SU-DHL-6 (cell line): ENCODE measurements at regions not wholly inside any gene's neighbourhood (a gene's known extent, or its start where the extent isn't known, plus 50 kb on each side); places are given as distances from the start of the nearest gene placed in this dataset.

Experiments
- EZH2phosphoT487 ChIP-seq: fragments of 200-600 bp; sonication (generic), shearing (Covaris generic); conservative IDR thresholded peaks from 2 replicates; pipeline ENCODE4 v1.6.1; 2018; ENCODE audit warnings: mild to moderate bottlenecking, antibody characterized with exemption, low read length, moderate library complexity, mixed read lengths
- TF ChIP-seq, protein P1 (sequence below): fragments of 200-600 bp; sonication (generic); IDR thresholded peaks from one replicate; pipeline ENCODE4 v1.5.1; 2017; ENCODE audit warnings: antibody characterized with exemption, mild to moderate bottlenecking, low read length, moderate library complexity; ENCODE audit not compliant: insufficient read depth, poor library complexity, severe bottlenecking

DNA sequence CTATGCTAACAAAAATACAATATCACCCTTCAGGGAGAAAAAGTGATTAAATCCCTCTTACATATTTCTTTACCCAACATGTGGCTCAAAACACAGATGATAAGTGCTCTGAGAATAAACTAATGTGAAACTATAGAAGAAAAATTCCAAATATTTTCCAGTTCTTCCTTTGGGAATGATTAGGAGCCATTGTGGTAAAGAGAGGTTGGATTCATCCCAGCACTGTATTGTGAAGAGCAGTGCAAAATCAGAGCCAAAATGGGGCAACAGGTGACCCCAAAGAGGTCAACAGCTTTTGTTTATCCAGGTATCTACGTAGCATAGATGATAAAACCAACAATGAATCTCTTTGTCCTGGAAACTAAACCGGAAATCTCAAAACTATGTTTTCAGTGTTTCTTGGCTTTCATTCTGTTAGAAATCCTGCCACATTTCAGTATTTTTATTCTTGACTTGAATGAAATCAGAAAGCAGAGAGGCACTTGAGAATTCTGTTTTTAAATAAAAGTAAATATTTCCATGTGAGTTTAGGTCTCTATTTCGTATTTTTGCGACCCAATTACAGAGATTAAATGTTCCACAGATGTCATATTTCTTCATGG lies 120.4 kb upstream of the FST start:
- TF ChIP-seq, protein P1, sequence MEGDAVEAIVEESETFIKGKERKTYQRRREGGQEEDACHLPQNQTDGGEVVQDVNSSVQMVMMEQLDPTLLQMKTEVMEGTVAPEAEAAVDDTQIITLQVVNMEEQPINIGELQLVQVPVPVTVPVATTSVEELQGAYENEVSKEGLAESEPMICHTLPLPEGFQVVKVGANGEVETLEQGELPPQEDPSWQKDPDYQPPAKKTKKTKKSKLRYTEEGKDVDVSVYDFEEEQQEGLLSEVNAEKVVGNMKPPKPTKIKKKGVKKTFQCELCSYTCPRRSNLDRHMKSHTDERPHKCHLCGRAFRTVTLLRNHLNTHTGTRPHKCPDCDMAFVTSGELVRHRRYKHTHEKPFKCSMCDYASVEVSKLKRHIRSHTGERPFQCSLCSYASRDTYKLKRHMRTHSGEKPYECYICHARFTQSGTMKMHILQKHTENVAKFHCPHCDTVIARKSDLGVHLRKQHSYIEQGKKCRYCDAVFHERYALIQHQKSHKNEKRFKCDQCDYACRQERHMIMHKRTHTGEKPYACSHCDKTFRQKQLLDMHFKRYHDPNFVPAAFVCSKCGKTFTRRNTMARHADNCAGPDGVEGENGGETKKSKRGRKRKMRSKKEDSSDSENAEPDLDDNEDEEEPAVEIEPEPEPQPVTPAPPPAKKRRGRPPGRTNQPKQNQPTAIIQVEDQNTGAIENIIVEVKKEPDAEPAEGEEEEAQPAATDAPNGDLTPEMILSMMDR = no peak
- TF ChIP-seq EZH2phosphoT487 = no peak
